ENCODE measurements at regions not wholly inside any gene's neighbourhood (a gene's known extent, or its start where the extent isn't known, plus 50 kb on each side); places are given as distances from the start of the nearest gene placed in this dataset.

- DNase-seq (ENCODE audit: low read depth in 4 of 4, low spot score in 3 of 4), result no peak
These were observed 239.4 kb upstream of the LRIG1 start for GRCh38 chr3:66740260-66740659.

- no peak for DNase-seq (ENCODE audit: low read depth in 4 of 4, low spot score in 3 of 4)
These were observed 243.7 kb upstream of the LRIG1 start for GRCh38 chr3:66744521-66744920.

GRCh38 chr3:66744986-66745385 is 244.2 kb upstream of the LRIG1 start:
- DNase-seq (ENCODE audit: low read depth in 4 of 4, low spot score in 3 of 4), result no peak

GRCh38 chr3:66747261-66747660 is 246.4 kb upstream of the LRIG1 start:
- DNase-seq (ENCODE audit: low read depth in 4 of 4, low spot score in 3 of 4), result no peak

GRCh38 chr3:66747696-66748095 is 246.9 kb upstream of the LRIG1 start:
- DNase-seq (ENCODE audit: low read depth in 4 of 4, low spot score in 3 of 4), result no peak

- no peak for DNase-seq (ENCODE audit: low read depth in 4 of 4, low spot score in 3 of 4)
These were observed 247.5 kb upstream of the LRIG1 start for GRCh38 chr3:66748175-66748876.

GRCh38 chr3:66751842-66752241 is 246.3 kb upstream of the KBTBD8 start:
- no peak for DNase-seq (ENCODE audit: low read depth in 4 of 4, low spot score in 3 of 4)

- DNase-seq (ENCODE audit: low read depth in 4 of 4, low spot score in 3 of 4), result no peak
These were observed 244.4 kb upstream of the KBTBD8 start for GRCh38 chr3:66753670-66754069.

GRCh38 chr3:66754613-66755012 is 243.5 kb upstream of the KBTBD8 start:
- DNase-seq (ENCODE audit: low read depth in 4 of 4, low spot score in 3 of 4), result no peak

- DNase-seq (ENCODE audit: low read depth in 4 of 4, low spot score in 3 of 4), result no peak
These were observed 242.2 kb upstream of the KBTBD8 start for GRCh38 chr3:66755924-66756323.

GRCh38 chr3:66756468-66757036 is 241.6 kb upstream of the KBTBD8 start:
- no peak for DNase-seq (ENCODE audit: low read depth in 4 of 4, low spot score in 3 of 4)

GRCh38 chr3:66761093-66761780 is 236.9 kb upstream of the KBTBD8 start:
- no peak for DNase-seq (ENCODE audit: low read depth in 4 of 4, low spot score in 3 of 4)

- no peak for DNase-seq (ENCODE audit: low read depth in 4 of 4, low spot score in 3 of 4)
These were observed 235.0 kb upstream of the KBTBD8 start for GRCh38 chr3:66762916-66763693.

- no peak for DNase-seq (ENCODE audit: low read depth in 4 of 4, low spot score in 3 of 4)
These were observed 220.0 kb upstream of the KBTBD8 start for GRCh38 chr3:66778107-66778506.

GRCh38 chr3:66778777-66779176 is 219.3 kb upstream of the KBTBD8 start:
- DNase-seq (ENCODE audit: low read depth in 4 of 4, low spot score in 3 of 4), result no peak

- no peak for DNase-seq (ENCODE audit: low read depth in 4 of 4, low spot score in 3 of 4)
These were observed 212.8 kb upstream of the KBTBD8 start for GRCh38 chr3:66785191-66785909.

- DNase-seq (ENCODE audit: low read depth in 4 of 4, low spot score in 3 of 4), result peak in 2 of 4 donors; percentile 20 to 33
These were observed 208.4 kb upstream of the KBTBD8 start for GRCh38 chr3:66789580-66790237.

- DNase-seq (ENCODE audit: low read depth in 4 of 4, low spot score in 3 of 4), result no peak
These were observed 206.0 kb upstream of the KBTBD8 start for GRCh38 chr3:66792086-66792485.

GRCh38 chr3:66795365-66795764 is 202.7 kb upstream of the KBTBD8 start:
- DNase-seq (ENCODE audit: low read depth in 4 of 4, low spot score in 3 of 4), result no peak

GRCh38 chr3:66796343-66796742 is 201.8 kb upstream of the KBTBD8 start:
- no peak for DNase-seq (ENCODE audit: low read depth in 4 of 4, low spot score in 3 of 4)

Data from left renal pelvis (tissue), 4 donors.